HG02970 (cell line): ENCODE measurements at regions not wholly inside any gene's neighbourhood (a gene's known extent, or its start where the extent isn't known, plus 50 kb on each side); places are given as distances from the start of the nearest gene placed in this dataset.

ENCODE experiments used
- ATAC-seq: cut with Tn5 transposase; IDR thresholded peaks from one replicate; pipeline ENCODE4 v1.9.1; 2021; ENCODE audit warnings: mild to moderate bottlenecking, moderate library complexity, moderate number of reproducible peaks; ENCODE audit not compliant: unreplicated experiment, low FRiP score

DNA sequence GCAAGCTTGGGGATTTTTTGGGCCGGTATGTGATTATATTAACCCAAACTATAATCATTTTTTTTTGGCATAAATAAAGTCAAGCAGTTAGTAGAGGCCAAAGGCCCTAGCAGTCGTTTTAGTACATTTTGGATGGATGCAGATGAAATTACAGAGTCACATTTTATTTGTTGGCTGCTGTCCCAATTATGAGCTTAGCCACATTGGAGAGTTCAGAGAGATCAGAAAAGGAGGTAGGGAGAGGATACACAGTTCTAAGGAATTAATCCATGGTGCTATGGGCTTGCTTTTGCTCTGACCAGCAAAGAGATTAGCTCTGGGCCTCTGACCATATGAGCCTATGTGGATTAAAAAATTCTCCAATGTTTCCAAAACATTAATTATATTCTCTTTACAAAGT lies 395.1 kb downstream of the RAPGEF2 start:
- ATAC-seq: no peak

DNA sequence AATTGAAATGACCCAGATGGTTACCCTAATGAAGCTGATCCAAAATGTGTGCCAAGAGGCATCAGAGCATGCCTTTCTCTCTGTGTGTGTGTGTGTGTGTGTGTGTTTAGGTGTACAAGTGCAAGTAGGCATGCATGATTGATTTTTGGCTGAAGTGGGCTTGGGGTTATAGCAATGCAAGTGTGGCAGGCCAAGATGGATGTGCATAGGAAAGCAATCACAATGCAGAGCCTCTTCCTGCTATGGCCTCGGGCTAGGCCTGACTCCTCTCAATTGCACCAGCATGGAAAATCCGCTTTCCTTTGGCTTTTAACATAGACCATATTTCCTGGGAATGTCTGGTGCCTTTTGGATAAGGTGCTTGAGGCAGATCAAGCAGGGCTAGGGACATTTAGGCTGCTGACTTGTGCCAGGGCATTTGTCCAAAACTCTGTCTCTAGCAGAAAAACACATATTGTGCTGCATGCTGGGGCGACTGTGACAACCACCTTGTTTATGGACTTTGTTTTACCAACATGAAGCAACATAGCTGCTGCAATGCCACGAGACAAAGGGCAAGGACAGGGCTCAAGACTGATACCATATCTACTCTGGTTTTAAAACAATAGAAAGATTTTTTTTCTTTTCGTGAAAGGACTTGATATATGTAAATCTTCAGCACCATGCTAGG lies 395.7 kb downstream of the RAPGEF2 start:
- no peak for ATAC-seq

DNA sequence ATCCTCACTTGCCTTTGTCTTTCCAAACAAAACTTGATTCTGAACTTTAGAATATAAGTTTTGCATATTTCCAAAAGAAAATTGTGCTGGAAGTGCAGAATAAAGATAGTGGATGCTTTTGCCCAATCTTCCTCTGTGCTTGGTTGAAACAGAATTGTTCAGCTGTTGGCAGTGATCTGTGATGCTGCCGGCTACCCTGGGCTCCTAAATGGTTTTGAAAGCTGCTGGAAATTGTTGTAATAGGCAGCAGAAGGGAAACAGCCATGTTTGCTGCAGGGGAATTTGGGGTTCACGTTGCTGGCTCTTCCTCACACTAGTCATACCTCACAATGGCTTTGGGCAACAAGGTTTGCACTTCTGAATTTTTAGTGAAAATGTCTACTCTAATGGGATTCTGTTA lies 398.0 kb downstream of the RAPGEF2 start:
- ATAC-seq: no peak

DNA sequence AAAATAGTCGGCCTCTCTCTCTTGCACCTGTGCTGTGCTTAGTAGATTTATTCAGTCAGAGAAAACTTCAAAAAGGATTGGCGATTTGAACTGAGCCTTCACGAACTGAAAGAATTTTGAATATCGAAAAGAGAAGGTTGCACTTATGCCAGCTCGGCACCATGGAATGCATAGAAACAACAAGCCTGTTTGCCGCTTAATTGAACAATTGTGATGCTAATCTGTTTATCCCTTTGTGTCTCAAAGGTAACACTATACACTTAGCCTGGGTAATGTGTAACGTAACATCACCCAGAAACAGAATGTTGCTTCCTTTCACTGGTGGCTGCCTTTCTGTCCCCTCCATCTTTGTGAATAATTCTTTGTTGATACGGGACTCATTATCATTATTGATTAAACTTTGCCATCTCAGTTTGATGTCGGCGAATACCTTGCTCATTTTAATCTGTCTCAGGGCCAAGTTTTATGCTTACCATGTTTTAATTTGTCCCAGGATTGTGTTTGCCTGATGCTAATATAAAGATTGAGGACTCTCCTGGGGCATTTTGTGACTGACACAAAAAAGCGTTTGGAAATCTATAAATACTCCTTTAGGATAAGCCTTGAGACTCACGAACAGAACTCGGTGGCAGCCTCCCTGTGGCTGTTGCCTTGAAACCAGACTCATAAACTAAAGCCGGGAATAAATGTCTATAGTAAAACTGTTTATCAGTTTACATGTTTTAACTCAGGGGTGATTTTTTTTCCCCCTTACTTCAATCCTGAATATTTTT lies 400.5 kb downstream of the RAPGEF2 start:
- ATAC-seq: no peak

DNA sequence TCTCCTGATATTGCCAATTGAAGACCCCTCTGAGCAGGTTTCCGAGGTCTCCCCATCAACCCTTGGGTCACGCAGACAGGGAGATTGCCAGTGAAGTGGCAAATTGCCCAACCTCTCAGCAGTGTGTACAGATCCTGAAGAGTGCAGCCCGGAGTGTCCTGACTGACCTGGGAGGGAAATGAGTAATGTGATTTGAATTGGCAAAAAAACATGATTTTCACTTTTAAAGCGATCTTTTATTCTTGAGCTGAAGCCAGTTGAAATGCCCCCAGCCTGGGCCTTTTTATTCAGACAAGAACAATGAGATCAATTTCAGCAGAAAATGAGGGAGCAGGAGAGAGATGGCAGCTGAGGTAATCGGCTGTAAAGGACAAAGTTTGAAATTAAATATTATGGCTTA lies 401.8 kb downstream of the RAPGEF2 start:
- ATAC-seq: no peak

DNA sequence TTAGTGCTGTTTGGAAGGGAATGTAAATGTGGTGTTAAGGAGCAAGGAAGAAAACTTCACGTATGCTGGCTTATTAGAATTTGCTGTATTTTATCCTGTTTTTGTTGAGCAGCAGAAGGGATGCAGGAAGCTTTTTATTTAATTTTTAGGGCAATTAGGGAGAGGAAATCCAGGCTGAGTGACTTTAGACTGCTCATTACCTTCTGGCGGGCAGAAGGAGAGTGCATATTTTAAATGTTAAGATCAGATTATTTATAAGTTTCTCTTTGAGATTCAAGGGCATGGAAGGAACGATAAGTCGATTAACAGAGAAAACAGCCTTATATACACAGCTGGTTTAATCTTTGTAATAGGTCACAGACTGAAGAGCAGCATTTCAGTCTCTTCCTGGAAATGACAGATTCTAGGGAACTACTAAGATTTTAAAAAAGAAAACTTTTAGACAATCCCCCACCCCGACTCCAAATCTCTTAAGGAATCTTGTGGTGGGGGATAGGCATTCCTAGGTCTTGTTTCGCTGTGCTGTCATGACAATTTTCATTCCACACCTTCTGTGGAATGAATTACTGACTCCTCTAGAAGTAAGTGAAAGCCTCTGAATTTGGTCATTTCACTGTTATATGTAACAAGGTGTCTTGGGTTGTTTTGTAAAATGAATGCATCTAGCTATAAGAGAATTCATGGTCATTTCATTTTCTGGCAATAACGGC lies 402.5 kb downstream of the RAPGEF2 start:
- ATAC-seq: no peak

DNA sequence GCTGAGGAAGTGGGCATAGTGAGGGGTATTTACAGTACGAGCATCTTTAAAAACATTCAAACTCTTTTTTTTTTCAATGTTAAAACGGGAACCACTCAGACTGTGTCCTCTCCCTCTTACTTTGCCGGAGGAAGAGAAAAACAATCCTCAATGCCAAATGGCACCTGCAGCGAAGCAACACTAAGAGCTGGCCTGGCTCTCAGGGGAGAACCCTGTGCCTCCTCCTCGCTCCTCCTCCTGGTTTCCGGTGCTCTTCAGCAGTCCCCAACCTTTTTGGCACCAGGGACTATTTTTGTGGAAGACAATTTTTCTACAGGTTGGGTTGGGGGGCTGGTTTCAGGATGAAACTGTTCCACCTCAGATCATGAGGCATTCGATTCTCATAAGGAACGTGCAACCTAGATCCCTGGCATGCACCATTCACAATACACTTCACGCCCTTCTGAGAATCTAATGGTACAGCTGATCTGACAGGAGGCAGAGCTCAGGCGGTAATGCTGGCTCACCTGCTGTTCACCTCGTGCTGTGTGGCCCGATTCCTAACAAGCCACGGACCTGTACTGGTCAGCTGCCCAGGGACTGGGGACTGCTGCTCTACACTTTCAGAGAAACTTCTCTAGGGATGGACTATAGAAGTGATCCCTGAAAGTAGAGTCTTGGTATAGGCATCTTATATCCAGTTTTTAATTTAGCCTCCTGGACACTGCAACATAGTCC lies 404.1 kb downstream of the RAPGEF2 start:
- ATAC-seq: no peak

DNA sequence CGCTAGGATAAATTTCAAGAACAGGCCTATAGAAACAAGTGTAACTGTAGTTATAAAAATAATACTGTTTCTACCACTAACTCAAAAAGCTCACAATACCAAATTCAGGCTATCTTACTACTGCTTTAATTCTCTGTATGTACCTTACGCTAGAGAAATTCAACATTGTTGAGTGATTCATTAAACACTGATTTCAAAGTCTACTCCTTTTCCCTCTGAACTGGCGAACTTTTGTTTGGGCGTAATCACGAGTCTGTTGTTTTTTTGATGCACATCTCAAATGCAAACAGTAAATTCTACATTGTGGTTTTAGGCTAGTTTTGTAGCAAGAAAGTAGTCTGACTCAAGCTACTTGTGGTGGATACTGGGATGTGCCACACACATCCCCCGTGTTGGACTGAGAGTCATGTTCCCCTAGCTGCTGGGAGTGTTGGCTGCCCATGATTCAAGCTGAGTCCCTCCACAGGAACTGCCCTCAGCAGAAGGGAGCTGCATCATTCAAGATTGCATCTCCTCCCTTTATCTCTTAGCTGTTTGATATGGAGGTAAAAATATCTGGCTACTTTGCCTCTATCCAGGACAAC lies 406.1 kb downstream of the RAPGEF2 start:
- ATAC-seq: no peak

DNA sequence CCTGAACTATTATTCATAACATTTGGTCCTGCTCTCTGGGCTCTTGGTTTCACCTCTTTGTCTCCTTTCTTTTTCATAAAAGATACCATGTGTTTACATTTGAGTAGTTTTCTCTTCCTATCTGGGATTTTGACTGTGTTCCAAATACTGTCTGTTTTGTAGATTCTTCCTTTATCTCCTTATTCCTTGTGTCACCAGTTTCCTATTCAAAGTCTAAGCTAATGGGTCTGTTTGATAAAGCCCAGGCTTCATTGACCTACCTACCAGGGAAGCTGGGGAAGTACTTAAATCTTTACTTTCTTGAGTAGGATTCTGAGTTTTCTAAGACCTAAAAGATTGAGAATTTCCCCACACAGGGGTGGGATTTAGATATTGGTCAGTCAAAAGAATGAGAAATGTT lies 409.5 kb downstream of the RAPGEF2 start:
- no peak for ATAC-seq

DNA sequence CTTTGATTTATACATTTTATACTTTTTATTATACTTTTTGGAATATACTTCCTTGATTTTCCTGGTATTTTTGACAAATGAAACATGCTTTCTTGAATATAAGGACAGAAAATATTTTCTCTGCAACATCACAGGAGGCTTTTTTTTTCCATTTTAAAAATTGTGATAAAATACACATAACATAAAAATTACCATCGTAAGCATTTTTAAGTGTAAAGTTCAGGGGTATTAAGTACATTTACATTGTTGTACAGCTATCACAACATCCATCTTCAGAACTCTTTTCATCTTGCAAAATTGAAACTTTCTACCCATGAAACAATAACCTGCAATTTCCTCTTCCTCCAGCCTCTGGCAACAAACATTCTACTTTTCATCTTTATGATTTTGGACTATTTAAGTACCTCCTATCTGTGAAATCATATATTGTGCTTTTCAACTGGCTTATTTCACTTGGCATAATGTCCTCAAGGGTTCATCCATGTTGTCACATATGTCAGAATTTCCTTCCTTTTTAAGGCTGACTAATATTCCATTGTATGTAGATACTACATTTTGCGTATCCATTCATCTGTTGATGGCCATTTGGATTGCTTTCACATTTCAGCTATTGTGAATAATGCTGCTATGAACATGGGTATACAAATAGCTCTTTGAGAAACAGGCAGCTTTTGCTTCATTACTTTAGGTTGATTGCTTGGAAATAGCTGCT lies 412.6 kb downstream of the RAPGEF2 start:
- no peak for ATAC-seq

DNA sequence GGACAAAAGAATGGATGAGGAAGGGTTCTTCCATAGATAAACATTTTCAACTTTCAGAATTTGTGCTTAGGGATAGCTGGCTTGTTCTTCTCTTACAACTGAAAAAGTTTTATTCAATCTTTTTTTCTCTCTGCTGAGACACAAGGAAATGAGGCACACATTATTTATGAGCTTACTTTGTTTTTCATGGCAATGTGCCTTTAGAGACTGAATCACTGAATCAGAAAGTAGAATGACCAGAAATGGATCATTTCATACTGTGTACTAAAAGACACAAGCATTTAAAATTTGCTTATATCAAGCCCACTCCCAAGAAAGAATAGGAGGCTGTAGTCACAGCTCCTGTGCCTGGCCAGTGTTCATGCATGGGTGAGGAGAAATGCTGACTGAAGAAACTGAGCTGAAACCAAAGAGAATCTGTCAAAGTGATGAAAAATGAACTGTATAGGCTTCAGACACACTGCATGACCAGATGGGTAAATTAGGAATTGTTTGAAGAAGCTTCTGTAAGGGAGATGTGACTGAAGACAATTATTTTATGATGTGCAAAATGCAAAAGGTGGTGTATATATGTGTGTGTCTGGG lies 413.8 kb downstream of the RAPGEF2 start:
- no peak for ATAC-seq

DNA sequence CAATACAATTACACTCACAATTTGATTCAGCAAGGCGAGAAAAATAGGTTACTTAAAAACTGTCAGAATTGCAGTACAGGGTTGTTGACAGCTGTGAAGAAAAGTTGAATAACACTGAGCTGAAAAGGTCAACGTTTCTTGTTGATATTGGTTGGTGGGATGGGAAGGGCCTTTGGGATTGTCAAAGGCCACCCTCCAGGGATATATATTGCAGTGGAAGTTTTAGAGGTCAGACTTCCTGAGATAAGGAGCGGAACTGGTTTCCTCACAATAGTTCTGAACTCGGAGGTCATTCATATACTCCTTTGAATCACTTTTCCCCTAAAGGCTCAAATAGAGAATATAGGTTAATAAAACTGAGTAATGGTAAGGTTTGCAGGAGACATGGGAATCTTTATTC lies 417.2 kb downstream of the RAPGEF2 start:
- ATAC-seq: no peak

DNA sequence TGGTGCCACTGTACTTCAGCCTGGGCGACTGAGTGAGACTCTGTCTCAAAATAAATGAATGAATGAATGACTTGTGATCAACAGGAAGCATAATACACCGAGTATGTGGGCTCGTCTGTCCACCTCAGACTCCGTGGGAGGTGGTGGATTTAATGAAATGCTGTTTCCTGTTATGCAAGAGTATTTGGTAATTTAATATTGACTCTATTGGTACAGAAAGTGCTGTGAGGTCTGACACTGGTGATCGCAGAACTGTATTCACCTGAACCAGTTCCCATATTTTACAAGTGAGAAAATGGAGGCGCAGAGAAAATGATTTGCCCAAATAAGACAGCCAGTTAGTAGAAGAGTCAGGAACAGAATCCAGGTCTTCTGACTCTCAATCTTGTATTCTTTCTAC lies 423.3 kb downstream of the RAPGEF2 start:
- ATAC-seq: no peak

DNA sequence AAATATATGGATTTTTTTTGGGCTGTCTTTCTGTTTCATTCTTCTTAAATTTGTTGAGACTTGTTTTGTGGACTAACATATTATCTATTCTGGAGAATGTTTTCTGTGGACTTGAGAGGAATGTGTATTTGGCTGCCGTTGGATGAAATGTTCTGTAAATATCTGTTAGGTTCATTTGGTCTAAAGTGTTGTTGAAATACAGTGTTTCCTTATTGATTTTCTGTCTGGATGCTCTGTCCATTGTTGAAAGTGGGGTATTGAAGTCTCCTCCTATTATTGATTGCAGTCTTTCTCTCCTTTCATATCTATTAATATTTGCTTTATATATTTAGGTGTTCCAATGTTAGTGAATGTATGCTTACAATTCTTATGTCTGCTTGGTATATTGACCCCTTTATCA lies 431.8 kb downstream of the RAPGEF2 start:
- no peak for ATAC-seq

DNA sequence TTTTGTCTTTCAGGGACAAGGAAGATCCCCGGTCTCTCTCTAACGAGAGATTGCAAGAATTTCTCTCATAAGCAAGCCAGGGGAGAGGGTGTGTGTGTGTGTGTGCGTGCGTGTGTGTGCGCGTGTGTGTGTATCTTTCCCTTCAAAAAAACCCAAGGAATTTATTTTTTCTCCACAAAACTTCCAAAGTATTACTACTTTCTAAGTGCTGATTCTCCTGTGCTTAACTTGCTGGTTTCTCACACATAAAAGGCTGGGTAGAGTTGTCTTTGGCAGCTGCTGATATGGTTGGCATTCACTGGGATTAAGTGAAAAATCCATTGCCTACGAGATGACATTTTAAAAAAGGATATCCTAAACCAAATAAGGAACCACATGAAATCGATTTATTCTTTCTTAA lies 435.7 kb downstream of the RAPGEF2 start:
- ATAC-seq: no peak

DNA sequence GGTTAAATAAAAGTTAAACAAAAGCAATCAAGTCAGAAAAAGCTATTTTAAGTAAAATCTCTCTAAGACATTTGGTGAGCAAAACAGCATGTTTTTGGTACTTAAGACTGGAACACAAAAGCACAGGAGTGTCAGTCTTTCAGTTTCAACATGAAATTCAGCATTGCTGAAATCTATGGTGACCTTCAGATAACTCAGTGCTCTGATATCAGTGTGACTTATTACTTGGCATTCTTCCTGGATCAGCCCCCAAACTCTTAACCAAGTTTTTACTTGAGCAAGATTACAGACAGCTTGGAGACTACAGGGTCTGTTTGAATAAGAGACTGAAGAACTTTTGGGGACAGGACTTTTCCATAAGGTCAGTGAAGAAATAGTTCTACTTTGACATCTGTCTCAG lies 437.2 kb downstream of the RAPGEF2 start:
- ATAC-seq: no peak

DNA sequence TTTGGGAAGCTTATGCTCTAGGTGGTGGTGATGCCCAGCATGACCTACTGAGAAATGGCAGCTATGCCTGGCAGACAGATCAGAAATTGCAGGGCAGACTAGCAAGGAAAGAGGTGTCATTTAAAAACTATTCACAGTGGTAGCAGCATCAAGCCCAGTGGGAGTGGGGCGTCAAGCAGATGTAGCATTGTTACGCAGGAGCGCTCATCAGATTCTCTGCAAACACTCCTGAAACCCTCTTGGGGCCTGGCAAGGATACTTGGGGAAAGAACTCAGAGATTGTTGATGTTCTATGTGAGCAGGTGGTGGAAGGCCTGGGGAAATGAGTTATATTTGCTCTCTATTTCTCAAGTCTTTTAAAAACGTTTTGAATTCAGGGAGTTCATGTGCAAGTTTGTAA lies 437.6 kb downstream of the RAPGEF2 start:
- ATAC-seq: no peak

DNA sequence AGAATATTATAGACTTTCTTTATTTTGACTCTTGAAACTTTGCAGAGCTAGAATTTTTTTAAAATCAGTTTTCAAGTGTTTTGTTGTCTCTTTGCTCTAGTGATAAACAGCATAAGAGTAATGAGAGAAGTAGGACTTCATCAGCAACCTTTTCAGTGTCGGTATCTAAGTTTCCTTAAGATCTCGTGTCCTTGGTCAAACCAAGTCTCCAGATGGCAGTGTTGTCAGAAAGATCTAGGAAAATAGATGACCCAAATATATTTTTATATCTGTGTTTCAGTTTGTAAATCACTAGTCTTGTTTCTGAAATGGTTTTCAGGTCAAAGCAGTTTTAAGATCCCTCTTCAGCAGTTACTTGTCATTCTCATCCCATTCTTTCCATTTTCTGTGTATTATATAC lies 438.3 kb downstream of the RAPGEF2 start:
- ATAC-seq: no peak

DNA sequence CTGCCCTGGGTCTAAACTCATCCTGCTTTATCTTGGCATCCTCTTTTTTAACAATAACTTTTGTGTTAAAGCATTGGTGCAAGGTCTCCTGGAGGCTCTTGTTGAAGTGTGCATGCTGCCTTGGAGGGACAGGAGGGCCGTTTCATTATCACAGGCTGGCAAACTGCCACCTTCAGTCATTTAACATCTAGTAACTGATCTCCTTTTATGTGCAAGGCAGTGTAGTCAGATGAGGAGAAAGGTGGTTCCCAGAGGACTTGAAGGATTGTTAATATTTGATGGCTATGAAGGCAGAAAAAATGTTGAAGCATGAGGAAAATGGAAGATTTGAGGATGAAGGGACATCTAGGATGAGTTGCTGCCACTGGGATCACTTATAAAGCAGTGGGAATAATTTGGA lies 439.4 kb downstream of the RAPGEF2 start:
- ATAC-seq: no peak

DNA sequence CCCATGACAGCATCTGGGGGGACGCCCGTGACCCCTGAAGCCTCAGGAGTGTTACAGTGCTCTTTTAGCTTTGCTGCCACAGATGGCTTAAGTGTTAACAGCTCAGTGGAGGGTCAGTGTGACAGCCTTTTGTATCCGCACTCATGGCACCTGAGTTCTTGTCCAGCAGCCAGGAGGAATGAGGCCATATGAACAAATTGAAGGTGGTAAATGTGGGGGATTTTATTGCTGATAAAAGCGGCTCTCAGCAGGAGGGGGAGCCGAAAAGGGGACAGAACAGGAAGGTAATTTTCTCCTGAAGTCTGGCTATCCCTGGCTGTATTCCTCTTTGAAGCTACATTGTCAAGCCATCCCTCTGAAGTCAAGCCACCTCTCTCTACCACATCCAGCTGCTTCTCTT lies 441.0 kb downstream of the RAPGEF2 start:
- ATAC-seq: no peak
